ENCODE measurements at regions not wholly inside any gene's neighbourhood (a gene's known extent, or its start where the extent isn't known, plus 50 kb on each side); places are given as distances from the start of the nearest gene placed in this dataset.

DNA sequence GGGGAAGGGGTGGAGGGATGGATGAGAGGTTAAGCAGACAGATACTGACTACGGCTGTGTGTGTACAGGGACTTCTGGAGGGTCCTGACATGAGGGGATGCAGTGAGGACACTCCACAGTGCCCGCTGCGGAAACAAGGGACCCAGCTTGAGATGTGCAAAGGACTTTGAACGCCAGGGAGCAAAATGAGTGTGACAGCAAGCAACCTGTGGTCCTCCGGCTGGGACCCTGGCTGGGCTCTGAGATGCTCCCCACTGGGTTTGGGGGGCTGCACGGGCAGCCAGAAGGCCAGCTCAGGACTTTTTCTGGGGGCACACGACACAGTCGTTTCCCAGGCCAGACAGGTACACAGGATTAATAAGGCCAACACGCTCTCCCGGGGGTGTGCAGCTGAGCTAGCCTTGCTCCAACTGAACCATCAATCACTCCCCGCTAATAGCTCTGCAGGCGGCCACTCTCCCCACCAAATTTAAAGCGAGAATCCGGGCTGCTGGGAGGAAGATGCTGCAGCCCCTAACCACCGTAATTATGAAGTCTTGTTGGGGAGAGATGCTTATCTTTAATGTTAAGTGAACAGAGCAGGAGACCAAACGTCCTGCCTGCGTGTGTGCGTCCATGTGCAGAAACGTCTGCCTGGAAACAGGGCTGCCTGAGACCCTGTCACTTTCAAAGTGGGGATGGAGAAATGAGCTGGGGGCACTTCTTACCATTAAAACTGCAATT is 51.6 kb upstream of the DLK1 start:
- DNase-seq: no peak

DNA sequence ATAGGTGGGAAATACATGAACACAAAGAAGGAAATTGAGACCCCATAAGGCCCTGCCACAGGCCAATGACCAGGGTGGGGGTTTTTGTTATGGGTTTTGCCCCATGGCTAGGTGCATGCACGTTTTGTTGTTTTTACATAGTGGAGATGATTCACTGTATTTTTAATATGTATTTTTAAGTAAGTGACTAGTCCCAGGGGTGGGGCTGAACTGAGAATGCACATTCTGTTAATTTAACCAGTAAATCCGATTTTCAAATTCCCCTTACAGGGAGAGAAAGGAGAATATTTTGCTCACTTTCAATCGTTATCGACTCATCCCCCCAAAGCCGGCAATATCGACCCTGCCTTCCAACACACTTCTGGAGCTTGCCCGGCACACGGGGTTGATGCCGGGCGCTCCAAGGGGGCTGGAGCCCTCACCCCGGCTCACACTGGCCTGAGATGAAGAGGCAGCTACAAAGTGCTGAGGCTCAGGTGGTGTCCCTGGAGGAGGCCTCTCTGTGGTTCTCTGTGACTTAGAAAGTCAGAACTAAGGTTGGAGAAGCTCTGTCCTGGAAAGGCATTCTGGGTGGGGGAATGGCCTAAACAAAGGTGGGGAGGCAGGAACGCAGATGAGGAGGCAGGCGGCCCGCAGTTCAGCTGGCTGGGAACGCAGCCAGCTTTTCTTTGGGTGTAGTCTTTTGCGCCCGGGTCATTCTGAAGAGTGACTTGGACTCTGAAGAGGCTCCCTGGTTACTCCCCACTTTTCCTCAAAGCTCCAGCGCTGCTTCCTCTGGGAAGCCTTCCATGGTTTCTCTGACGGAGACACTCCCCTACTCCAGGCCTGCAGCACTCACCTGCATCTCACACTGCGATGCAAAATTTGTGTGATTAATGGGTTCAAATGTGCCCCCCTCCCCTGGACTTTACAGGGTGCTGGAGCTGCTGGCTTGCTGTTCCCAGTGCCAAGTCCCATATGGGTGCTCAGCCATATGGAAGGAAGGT is 50.7 kb upstream of the DLK1 start:
- DNase-seq: no peak

Data from CD4-positive, alpha-beta T cell treated with Interleukin-21 for 1 hour (primary cell).